GM03348 (cell line): ENCODE measurements at regions not wholly inside any gene's neighbourhood (a gene's known extent, or its start where the extent isn't known, plus 50 kb on each side); places are given as distances from the start of the nearest gene placed in this dataset.
"Not testable (repeated sequence)": the region's sequence is repeated elsewhere in the genome, so short reads cannot be mapped to it uniquely, and the experiment has no call there.

Experiments
- DNase-seq: peaks from one replicate; pipeline ENCODE4 v3.0.0; 2012; ENCODE audit warnings: low spot score

GRCh38 chr2:40700231-40700954 is 248.5 kb upstream of the SLC8A1 start:
- no peak for DNase-seq

DNA sequence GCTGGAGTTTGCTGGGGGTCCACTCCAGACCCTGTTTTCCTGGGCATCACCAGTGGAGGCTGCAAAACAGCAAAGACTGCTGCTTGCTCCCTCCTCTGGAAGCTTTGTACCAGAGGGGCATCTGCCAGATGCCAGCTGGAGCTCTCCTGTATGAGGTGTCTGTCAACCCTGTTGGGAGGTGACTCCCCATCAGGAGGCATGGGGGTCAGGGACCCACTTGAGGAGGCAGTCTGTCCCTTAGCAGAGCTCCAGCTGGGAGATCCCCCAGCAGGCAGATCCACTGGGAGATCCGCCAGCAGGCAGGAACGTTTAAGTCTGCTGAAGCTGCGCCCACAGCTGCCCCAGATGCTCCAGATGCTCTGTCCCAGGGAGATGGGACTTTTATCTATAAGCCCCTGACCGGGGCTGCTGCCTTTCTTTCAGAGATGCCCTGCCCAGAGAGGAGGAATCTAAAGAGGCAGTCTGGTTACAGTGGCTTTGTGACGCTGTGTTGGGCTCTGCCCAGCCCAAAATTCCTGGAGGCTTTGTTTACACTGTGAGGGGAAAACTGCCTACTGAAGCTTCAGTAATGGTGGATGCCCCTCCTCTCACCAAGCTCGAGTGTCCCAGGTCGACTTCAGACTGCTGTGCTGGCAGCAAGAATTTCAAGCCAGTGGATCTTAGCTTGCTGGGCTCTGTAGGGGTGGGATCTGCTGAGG is 260.5 kb upstream of the SLC8A1 start:
- DNase-seq = not testable (repeated sequence)

GRCh38 chr2:40716879-40717278 is 265.0 kb upstream of the SLC8A1 start:
- DNase-seq = peak; percentile 57

DNA sequence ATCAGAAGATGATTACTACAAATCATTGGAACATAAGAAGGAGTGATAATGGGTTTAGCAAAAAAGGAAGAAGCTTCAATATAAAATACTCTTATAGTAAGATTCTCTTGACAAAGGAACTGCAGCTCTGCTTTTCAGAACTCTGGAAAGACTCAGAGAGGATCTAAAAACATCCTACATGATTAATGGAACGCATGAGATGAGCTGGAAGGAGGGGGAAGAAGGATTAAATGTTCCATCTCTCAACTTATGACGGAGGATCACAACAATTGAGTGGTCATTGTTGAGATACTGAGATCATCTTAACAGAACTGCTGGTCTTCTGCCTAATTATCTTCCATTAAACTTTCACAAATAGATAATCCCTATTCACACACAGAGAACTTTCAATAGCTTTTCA is 267.5 kb upstream of the SLC8A1 start:
- peak; percentile 5 for DNase-seq

DNA sequence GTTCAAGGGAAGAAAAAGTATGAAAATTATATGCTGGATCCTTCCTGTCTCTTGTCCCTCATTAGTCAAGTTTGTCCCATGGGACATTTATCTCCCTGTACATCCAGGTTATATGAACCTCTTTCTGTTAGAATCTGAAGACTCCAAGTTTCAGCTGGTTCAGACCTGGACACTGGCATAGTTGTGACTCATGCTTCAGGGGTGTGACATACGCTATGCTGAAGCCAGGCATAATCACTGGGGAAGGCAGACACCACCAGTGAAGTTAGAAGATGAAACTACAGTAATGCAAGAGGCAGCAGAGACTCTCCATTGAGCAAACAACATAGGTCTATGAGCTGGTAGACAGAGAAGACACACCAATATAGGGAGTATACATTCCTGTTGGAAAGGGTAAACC is 269.7 kb upstream of the SLC8A1 start:
- DNase-seq = peak; percentile 51

DNA sequence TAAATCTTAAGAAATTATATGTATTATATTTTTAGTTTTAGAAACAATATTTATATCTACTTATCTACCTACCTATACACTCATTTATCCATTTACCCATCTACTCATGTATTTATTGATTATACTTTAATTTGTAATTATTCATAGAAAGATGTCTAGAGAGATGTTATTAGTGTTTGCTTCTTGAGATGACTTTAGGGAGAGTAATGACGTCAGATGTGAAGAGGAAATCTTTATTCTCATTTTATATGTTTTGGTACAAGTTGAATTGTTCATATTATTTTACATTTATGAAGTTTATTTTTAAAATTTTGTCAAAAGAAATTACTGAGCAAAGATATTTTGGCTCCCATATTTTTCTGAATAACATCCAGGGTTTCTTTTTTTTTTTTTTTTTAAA is 271.3 kb upstream of the SLC8A1 start:
- DNase-seq = no peak

DNA sequence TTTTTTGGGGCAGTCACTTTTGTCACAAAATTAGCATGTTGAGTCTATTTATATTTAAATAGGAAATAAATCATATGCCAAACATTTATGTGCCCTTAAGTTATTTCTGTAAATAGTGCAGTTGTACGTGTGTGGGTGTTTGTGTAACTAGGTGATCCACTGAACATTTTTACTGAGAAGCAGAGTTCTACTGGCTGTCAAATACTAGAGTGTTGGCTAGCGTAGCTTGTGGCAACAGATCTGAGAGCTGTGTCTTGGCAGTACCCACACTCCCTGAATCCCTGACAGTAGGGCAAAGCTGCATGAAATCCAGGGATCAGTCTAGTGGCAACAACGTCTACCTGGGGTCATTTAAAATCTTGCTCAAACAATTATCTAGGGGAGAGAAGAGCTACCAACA is 273.1 kb upstream of the SLC8A1 start:
- no peak for DNase-seq

DNA sequence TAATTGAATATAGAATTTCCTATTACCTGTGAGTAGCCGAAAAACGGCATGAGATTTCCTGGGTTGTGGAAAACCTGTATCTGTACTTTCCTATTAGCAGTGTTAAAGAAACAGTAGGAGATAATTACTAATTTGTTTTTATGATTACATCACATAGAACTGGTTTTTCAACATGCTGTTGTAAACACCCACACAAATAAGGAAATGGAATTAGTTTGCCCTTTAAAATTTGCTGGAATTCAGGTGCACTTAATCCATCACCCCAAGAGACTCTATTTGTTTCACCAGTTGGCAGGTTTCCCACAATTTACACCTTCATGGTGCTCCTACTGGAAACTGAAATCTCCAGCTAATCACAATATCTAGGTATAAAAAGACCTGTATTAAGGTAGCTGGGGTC is 274.1 kb upstream of the SLC8A1 start:
- no peak for DNase-seq

DNA sequence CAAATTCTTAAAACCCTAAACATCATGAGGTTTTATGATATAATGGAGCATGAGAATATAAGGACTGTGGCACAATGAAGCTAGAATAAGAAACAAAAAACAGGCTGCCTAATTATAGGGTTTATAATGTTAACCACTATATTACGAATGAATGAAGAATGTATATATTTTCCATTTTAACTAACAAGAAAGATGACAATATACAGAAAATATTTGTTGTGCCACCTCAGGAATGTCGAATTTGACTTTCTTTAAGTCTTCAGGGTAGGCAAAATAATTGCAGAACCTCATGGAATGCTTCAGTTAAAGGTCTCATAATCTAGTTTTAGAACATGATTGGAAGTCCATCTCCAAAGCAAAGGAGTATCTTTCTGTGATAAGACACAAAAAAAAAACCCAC is 282.9 kb upstream of the SLC8A1 start:
- DNase-seq = peak; percentile 11

DNA sequence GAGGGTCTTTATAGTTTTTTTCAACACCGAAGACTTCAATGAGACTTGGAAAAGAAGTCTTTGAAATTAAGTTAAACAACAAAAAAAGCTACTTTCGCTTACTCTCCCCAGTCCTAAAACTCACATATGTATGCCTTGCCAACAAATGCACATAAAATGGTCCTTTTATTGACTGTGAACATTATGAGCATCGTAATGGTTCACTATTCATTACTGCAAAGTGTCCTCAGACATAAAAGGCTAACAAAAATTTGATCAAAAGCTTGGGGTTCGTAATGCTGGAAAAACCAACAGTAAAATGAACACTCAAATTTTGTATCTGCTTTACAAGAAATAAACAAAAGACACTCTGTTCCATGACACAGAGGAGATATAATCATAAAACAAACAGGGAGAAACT is 285.3 kb upstream of the SLC8A1 start:
- no peak for DNase-seq

DNA sequence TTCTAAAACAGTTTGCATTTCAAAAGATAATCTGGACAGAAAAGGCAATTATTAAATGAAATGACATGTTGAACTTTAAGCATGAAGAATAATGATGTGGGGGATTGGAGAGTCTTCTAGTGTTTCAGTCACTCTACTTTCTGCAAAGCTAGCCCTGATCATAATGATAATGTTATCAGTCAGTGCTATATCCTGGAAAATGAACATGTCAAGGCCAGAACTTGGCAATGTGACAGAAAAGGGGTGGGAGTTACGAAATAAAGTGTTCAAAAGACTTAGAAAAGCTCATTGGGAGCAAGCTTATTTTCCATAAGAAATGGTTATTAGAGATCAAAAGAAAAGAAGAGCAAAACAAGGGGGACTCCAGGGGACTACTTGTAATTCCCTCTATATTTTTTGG is 288.5 kb upstream of the SLC8A1 start:
- no peak for DNase-seq

DNA sequence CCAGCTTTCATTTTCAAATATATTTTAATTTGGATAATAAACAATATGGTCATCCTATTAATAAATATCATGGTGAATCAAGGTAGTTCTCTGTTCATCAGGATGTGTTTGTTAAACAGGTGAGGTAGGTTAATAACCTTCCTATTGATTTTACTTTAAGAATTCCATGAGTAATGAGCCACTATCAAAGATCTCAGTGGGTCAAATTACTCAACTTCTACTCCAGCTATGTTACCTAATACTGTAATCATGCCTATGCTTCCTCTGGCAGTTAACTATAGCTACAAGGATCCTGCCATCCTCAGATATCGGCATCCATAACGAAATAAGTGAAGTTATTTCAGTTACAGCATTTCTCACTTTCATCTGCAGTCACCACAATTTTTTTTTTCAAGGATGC is 289.6 kb upstream of the SLC8A1 start:
- no peak for DNase-seq

GRCh38 chr2:40746191-40746590 is 294.3 kb upstream of the SLC8A1 start:
- no peak for DNase-seq

GRCh38 chr2:40751981-40752380 is 300.1 kb upstream of the SLC8A1 start:
- peak; percentile 9 for DNase-seq

GRCh38 chr2:40752796-40753195 is 300.9 kb upstream of the SLC8A1 start:
- no peak for DNase-seq

DNA sequence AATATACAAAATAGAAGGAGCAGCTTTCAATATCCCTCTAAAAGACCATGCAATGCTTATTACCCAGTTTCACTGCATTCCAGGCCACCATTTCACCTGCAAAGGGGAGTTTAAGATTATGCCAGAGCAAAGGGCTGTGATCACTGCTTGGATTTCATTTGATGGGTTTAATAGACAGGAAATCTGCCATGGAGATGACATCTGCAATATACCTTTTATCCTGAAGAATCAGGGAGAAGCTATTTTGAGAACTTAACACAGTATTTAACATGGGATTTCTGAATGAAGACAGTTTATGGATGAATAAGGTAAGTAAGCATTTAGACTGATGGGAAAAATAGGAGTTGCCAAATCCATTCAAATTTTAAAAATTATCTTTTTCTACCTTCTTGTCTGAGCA is 303.0 kb upstream of the SLC8A1 start:
- no peak for DNase-seq

DNA sequence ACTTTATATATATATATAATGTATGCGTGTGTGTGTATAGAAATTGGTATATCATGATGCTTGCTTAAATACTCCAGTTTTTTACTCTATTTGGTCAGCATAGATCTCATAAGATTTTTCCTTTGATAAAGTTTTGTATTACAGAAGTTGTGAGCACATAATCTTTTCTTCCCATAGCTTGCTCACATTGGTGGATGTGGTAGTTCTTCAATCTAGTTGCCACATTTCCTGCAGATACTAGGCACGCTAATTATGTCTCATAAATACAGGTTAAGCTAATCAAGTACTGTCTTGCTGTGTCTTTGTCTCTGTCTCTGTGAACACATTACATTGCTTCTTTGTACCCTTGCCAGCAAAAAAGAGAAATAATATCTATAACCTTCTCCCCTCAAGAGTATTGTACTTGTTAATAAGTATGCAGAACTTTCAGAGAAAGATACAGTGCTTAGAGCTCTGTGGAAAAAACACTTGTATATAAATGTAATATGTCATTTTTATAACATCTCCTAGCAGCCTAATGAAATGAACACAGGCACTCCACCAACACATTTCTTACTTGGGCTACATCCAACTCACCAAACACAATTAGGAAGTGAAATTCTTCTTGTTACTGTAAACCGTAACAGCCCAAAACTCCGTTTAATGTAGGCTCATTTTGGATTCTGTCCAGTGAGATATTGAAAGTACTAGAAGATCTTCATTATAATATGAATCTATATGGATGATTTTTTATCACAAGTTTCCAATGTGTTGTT is 306.7 kb upstream of the SLC8A1 start:
- DNase-seq = peak; percentile 4

GRCh38 chr2:40760071-40760666 is 308.3 kb upstream of the SLC8A1 start:
- peak; percentile 64 for DNase-seq

GRCh38 chr2:40773291-40773690 is 321.4 kb upstream of the SLC8A1 start:
- no peak for DNase-seq

GRCh38 chr2:40783704-40784103 is 331.8 kb upstream of the SLC8A1 start:
- DNase-seq = no peak

- DNase-seq = no peak
These were observed 334.7 kb upstream of the SLC8A1 start for GRCh38 chr2:40786636-40787035.

DNA sequence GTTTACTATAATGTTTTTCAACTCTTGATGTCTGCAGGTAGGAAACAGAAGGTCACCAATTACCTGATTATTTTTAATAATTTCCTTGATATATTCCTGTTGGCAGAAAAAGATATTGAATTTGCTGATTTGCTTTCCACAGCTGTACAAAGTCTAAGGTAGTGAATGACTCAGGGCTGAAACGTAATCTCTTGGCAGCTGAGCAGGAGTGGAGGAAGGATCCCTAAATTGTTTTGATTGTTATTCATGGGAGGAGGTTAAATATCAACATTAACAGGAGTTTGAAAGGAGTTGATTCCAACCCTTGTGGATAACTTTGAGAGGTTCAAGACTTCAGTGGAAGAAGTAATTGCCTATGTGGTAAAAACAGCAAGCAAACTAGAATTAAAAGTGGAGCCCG is 345.2 kb upstream of the SLC8A1 start:
- DNase-seq = peak; percentile 2

DNA sequence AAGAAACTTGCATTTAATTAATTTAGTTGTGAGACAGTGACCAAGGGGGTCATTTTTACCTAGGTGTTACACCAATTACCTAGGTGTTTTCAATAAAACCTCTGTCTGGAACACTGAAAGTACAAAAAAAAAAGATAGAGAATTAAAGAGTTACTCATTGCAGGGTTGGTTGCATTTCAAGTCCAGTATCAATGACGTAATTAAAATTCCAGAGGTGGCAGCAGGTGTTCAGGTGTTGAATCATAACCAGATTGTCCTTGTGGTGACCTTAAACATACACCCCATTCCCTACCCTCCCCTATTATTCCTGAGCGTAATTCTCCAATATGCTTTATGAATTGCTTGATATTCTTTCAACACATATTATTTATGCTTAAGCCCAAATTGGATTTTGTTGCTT is 352.0 kb upstream of the SLC8A1 start:
- no peak for DNase-seq
